CD14-positive monocyte (primary cell): ENCODE measurements at regions not wholly inside any gene's neighbourhood (a gene's known extent, or its start where the extent isn't known, plus 50 kb on each side); places are given as distances from the start of the nearest gene placed in this dataset.
A peak's percentile ranks its signal among the peaks of the same experiment; 100 is the strongest.

Source experiments
- DNase-seq, 3 donors: peaks; one replicate each; pipeline ENCODE4 v3.0.0-alpha.2; 2011 to 2022
- H2AFZ ChIP-seq: 2 replicates; pipeline ENCODE4 v1.6.0; 2012; ENCODE audit warnings: mild to moderate bottlenecking, low read depth, low read length, inconsistent platforms; ENCODE audit not compliant: insufficient read depth, poor library complexity, severe bottlenecking
- H3K27ac ChIP-seq, 2 donors: 1 replicate in 1 of 2; 2 replicates in 1 of 2; pipeline ENCODE4 v1.5.1; 2012 to 2013; ENCODE audit warnings: low read length in 2 of 2, control low read depth in 1 of 2, inconsistent platforms in 1 of 2, low read depth in 1 of 2, mild to moderate bottlenecking in 1 of 2
- H3K27me3 ChIP-seq, 2 donors: one replicate each; pipeline versions ENCODE4 v1.6.0 to v1.6.1; 2011 to 2013; ENCODE audit warnings: low read length in 2 of 2; ENCODE audit not compliant: control insufficient read depth in 2 of 2, insufficient read depth in 2 of 2
- H3K36me3 ChIP-seq, 2 donors: replicated peaks in 1 of 2; 1 replicate in 1 of 2; 2 replicates in 1 of 2; pipeline versions ENCODE4 v1.5.1 to v1.6.1; 2012 to 2013; ENCODE audit warnings: low read length in 2 of 2, control low read depth in 1 of 2, inconsistent platforms in 1 of 2, mild to moderate bottlenecking in 1 of 2; ENCODE audit not compliant: insufficient read depth in 2 of 2, control insufficient read depth in 1 of 2
- H3K4me1 ChIP-seq, 2 donors: 1 replicate in 1 of 2; 2 replicates in 1 of 2; pipeline versions ENCODE4 v1.5.1 to v1.6.1; 2012 to 2013; ENCODE audit warnings: low read length in 2 of 2, control low read depth in 1 of 2, inconsistent platforms in 1 of 2, mild to moderate bottlenecking in 1 of 2, moderate library complexity in 1 of 2; ENCODE audit not compliant: insufficient read depth in 2 of 2, control insufficient read depth in 1 of 2
- H3K4me2 ChIP-seq: replicated peaks from 2 replicates; pipeline ENCODE3; 2012; ENCODE audit warnings: low read length, moderate library complexity, mild to moderate bottlenecking; ENCODE audit not compliant: poor library complexity, severe bottlenecking; ENCODE audit errors: extremely low read depth
- H3K4me3 ChIP-seq, 3 experiments: fragments of 200-600 bp in 1 of 3; sonication (generic) in 1 of 3; replicated peaks in 1 of 3; 1 replicate in 2 of 3; 2 replicates in 1 of 3; pipeline ENCODE4 v1.5.1; 2011 to 2013; ENCODE audit warnings: low read length in 3 of 3, mild to moderate bottlenecking in 3 of 3, control low read depth in 2 of 3, low read depth in 2 of 3, inconsistent platforms in 1 of 3, moderate library complexity in 1 of 3
- H3K79me2 ChIP-seq: 2 replicates; pipeline ENCODE4 v1.6.0; 2012; ENCODE audit warnings: mild to moderate bottlenecking, control low read depth, inconsistent platforms, low read length, moderate library complexity; ENCODE audit not compliant: insufficient read depth
- H3K9ac ChIP-seq: 2 replicates; pipeline ENCODE4 v1.6.0; 2017; ENCODE audit warnings: low read length, mild to moderate bottlenecking; ENCODE audit not compliant: insufficient read depth, poor library complexity, severe bottlenecking
- H3K9me3 ChIP-seq, 2 donors: replicated peaks in 1 of 2; 1 replicate in 1 of 2; 2 replicates in 1 of 2; pipeline versions ENCODE4 v1.5.1 to v1.6.1; 2012 to 2013; ENCODE audit warnings: low read length in 2 of 2, control low read depth in 1 of 2; ENCODE audit not compliant: control insufficient read depth in 1 of 2, insufficient read depth in 1 of 2
- H4K20me1 ChIP-seq: 2 replicates; pipeline ENCODE4 v1.6.0; 2012; ENCODE audit warnings: mild to moderate bottlenecking, low read length, control low read depth, moderate library complexity; ENCODE audit not compliant: insufficient read depth
- H3K27ac Mint-ChIP-seq, 7 donors: one replicate each; pipeline ENCODE4 v1.8.0; 2020; ENCODE audit warnings: mild to moderate bottlenecking in 7 of 7, mixed read lengths in 7 of 7, moderate library complexity in 6 of 7, inconsistent platforms in 2 of 7
- H3K27me3 Mint-ChIP-seq, 3 donors: one replicate each; pipeline ENCODE4 v1.8.0; 2021 to 2022; ENCODE audit warnings: low read depth in 3 of 3, mild to moderate bottlenecking in 3 of 3, mixed read lengths in 3 of 3, moderate library complexity in 3 of 3, inconsistent platforms in 1 of 3
- H3K36me3 Mint-ChIP-seq, 2 donors: one replicate each; pipeline ENCODE4 v1.8.0; 2020; ENCODE audit warnings: mixed read lengths in 2 of 2, inconsistent platforms in 1 of 2, mild to moderate bottlenecking in 1 of 2
- H3K4me1 Mint-ChIP-seq: one replicate; pipeline ENCODE4 v1.8.0; 2020; ENCODE audit warnings: mild to moderate bottlenecking, mixed read lengths
- H3K4me3 Mint-ChIP-seq, 2 donors: one replicate each; pipeline ENCODE4 v1.8.0; 2020; ENCODE audit warnings: mild to moderate bottlenecking in 2 of 2, mixed read lengths in 2 of 2, moderate library complexity in 1 of 2
- H3K9me3 Mint-ChIP-seq, 7 donors: one replicate each; pipeline ENCODE4 v1.8.0; 2020 to 2022; ENCODE audit warnings: mixed read lengths in 7 of 7, mild to moderate bottlenecking in 6 of 7, moderate library complexity in 6 of 7, inconsistent platforms in 2 of 7
- CTCF ChIP-seq: fragments of 200-600 bp; IDR thresholded peaks from one replicate; pipeline ENCODE4 v1.8.0; 2022; ENCODE audit warnings: antibody characterized with exemption, mild to moderate bottlenecking
- WGBS: methylation state at CpG from one replicate; pipeline ENCODE4 v1.1.5; 2013; ENCODE audit warnings: missing lambda C conversion rate; ENCODE audit not compliant: insufficient coverage; 5-methylcytosine and 5-hydroxymethylcytosine counted together
- intact Hi-C, 2 donors: fragments of 100-400 bp; cut with micrococcal nuclease; formaldehyde crosslinking; loops; one replicate each; pipeline versions ENCODE4 v1.15.0 to v1.15.1; 2023

- no peak overlapping the region for H3K9ac ChIP-seq
- no peak overlapping the region for H3K4me3 ChIP-seq
- Mint-ChIP-seq H3K4me1 (no peaks in the 10 kb centered on the region), H3K36me3 (no peaks in the 10 kb centered on the region), H3K4me3 (no peak overlapping the region), H3K27me3 (peaks cover 0 to 3% (median 0%) of the 10 kb centered on the region in 3 donors), H3K9me3 (peaks cover 0 to 5% (median 0%) of the 10 kb centered on the region in 7 donors), H3K27ac (peak overlapping the region in 1 of 7 donors; percentile 75)
- TF ChIP-seq CTCF = no peak
- no peak overlapping the region for H3K4me2 ChIP-seq
- no peaks in the 10 kb centered on the region for H3K36me3 ChIP-seq
- H3K4me1 ChIP-seq = no peaks in the 10 kb centered on the region
- intact Hi-C loops = no loop called here
- no peak overlapping the region for H3K27ac ChIP-seq
- H4K20me1 ChIP-seq = no peaks in the 10 kb centered on the region
- H3K9me3 ChIP-seq = no peaks in the 10 kb centered on the region
- H2AFZ ChIP-seq = no peak overlapping the region
- 87% methylated on average over 6 of the region's 8 CpGs for WGBS
- DNase-seq = no peak
- no peaks in the 10 kb centered on the region for H3K27me3 ChIP-seq
- H3K79me2 ChIP-seq = no peaks in the 10 kb centered on the region
Measured at GRCh38 chr6:140303218-140303949, 928.9 kb upstream of the CITED2 start.

- no peak overlapping the region for H3K4me3 ChIP-seq
- whole genome bisulfite sequencing = no CpG with 5 or more reads among the region's 1 CpG
- H3K27ac Mint-ChIP-seq = no peak overlapping the region
- no peaks in the 10 kb centered on the region for H3K4me1 Mint-ChIP-seq
- H2AFZ ChIP-seq = no peak overlapping the region
- H3K9me3 Mint-ChIP-seq = peaks cover 0 to 5% (median 0%) of the 10 kb centered on the region in 7 donors
- no peaks in the 10 kb centered on the region for H3K36me3 ChIP-seq
- H3K36me3 Mint-ChIP-seq = no peaks in the 10 kb centered on the region
- no peaks in the 10 kb centered on the region for H3K79me2 ChIP-seq
- no peaks in the 10 kb centered on the region for H3K27me3 ChIP-seq
- TF ChIP-seq CTCF = no peak
- H3K4me2 ChIP-seq = no peak overlapping the region
- H3K27me3 Mint-ChIP-seq = peaks cover 0 to 3% (median 0%) of the 10 kb centered on the region in 3 donors
- DNase-seq = no peak
- intact Hi-C loops = no loop called here
- H3K27ac ChIP-seq = no peak overlapping the region
- H3K4me1 ChIP-seq = no peaks in the 10 kb centered on the region
- no peaks in the 10 kb centered on the region for H3K9me3 ChIP-seq
- no peak overlapping the region for H3K9ac ChIP-seq
- no peaks in the 10 kb centered on the region for H4K20me1 ChIP-seq
- no peak overlapping the region for H3K4me3 Mint-ChIP-seq
Measured at GRCh38 chr6:140300331-140300730, 925.9 kb upstream of the CITED2 start.
